Activated T-cell treated with anti-CD3 and anti-CD28 coated beads for 1 hour (primary cell): ENCODE measurements at regions not wholly inside any gene's neighbourhood (a gene's known extent, or its start where the extent isn't known, plus 50 kb on each side); places are given as distances from the start of the nearest gene placed in this dataset.
"Not testable (repeated sequence)": the region's sequence is repeated elsewhere in the genome, so short reads cannot be mapped to it uniquely, and the experiment has no call there.

Experiments
- DNase-seq: peaks from one replicate; pipeline ENCODE4 v3.0.0-alpha.2; 2020; ENCODE audit warnings: low read depth

- DNase-seq: no peak
These were observed 66.9 kb downstream of the FOXL3 start for GRCh38 chr7:356691-357462.

- DNase-seq: no peak
These were observed 67.7 kb downstream of the FOXL3 start for GRCh38 chr7:357531-358209.

- no peak for DNase-seq
These were observed 68.4 kb downstream of the FOXL3 start for GRCh38 chr7:358352-358751.

GRCh38 chr7:359226-359765 is 69.3 kb downstream of the FOXL3 start:
- DNase-seq: no peak

- DNase-seq: no peak
These were observed 69.9 kb downstream of the FOXL3 start for GRCh38 chr7:359766-360361.

- DNase-seq: peak; percentile 25
These were observed 70.6 kb downstream of the FOXL3 start for GRCh38 chr7:360454-361100.

GRCh38 chr7:361182-361581 is 71.2 kb downstream of the FOXL3 start:
- DNase-seq: not testable (repeated sequence)

GRCh38 chr7:361680-362401 is 71.9 kb downstream of the FOXL3 start:
- no peak for DNase-seq

GRCh38 chr7:362402-363096 is 72.6 kb downstream of the FOXL3 start:
- peak; percentile 45 for DNase-seq

GRCh38 chr7:363626-364025 is 73.7 kb downstream of the FOXL3 start:
- DNase-seq: peak; percentile 32

GRCh38 chr7:364536-364935 is 74.6 kb downstream of the FOXL3 start:
- no peak for DNase-seq

- DNase-seq: no peak
These were observed 75.6 kb downstream of the FOXL3 start for GRCh38 chr7:365593-365992.

GRCh38 chr7:366161-366803 is 76.3 kb downstream of the FOXL3 start:
- no peak for DNase-seq

GRCh38 chr7:367351-367901 is 77.5 kb downstream of the FOXL3 start:
- DNase-seq: no peak

- DNase-seq: no peak
These were observed 78.9 kb downstream of the FOXL3 start for GRCh38 chr7:368651-369475.

- DNase-seq: no peak
These were observed 79.7 kb downstream of the FOXL3 start for GRCh38 chr7:369476-370258.

GRCh38 chr7:370259-370625 is 80.3 kb downstream of the FOXL3 start:
- DNase-seq: no peak

- DNase-seq: no peak
These were observed 80.8 kb downstream of the FOXL3 start for GRCh38 chr7:370775-371118.
